H9 (cell line): ENCODE measurements at regions not wholly inside any gene's neighbourhood (a gene's known extent, or its start where the extent isn't known, plus 50 kb on each side); places are given as distances from the start of the nearest gene placed in this dataset.

Experiments
- DNase-seq: peaks from one replicate; pipeline ENCODE4 v3.0.0-alpha.2; 2017
- H2AFZ ChIP-seq: one replicate; pipeline ENCODE4 v1.6.1; 2013; ENCODE audit warnings: mild to moderate bottlenecking, low read length, control low read depth, moderate library complexity
- H2AK5ac ChIP-seq: 2 replicates; pipeline ENCODE4 v1.6.1; 2013; ENCODE audit warnings: low read length, control low read depth, mixed read lengths; ENCODE audit not compliant: insufficient read length
- H2BK120ac ChIP-seq: one replicate; pipeline ENCODE4 v1.6.1; 2013; ENCODE audit warnings: low read depth, mild to moderate bottlenecking, low read length, control low read depth, inconsistent platforms; ENCODE audit not compliant: poor library complexity, severe bottlenecking
- H2BK12ac ChIP-seq: 2 replicates; pipeline ENCODE4 v1.6.1; 2013; ENCODE audit warnings: low read length, control low read depth, mixed read lengths, low read depth; ENCODE audit not compliant: insufficient read length
- H2BK15ac ChIP-seq: 2 replicates; pipeline ENCODE4 v1.6.1; 2013; ENCODE audit warnings: low read depth, low read length, control low read depth
- H2BK20ac ChIP-seq: one replicate; pipeline ENCODE4 v1.6.1; 2013; ENCODE audit warnings: low read depth, mild to moderate bottlenecking, low read length, control low read depth, inconsistent platforms; ENCODE audit not compliant: poor library complexity, severe bottlenecking
- H2BK5ac ChIP-seq: 2 replicates; pipeline ENCODE4 v1.6.1; 2013; ENCODE audit warnings: low read length, control low read depth, mixed read lengths; ENCODE audit not compliant: insufficient read length
- H3K14ac ChIP-seq: 2 replicates; pipeline ENCODE4 v1.6.1; 2013; ENCODE audit warnings: low read length, control low read depth; ENCODE audit not compliant: insufficient read depth
- H3K18ac ChIP-seq: 2 replicates; pipeline ENCODE4 v1.6.1; 2013; ENCODE audit warnings: low read depth, mild to moderate bottlenecking, mixed read lengths, low read length, control low read depth; ENCODE audit not compliant: insufficient read length
- H3K23ac ChIP-seq: 2 replicates; pipeline ENCODE4 v1.6.1; 2013; ENCODE audit warnings: low read length, control low read depth, mixed read lengths, low read depth; ENCODE audit not compliant: insufficient read length
- H3K23me2 ChIP-seq: 2 replicates; pipeline ENCODE4 v1.6.1; 2013; ENCODE audit warnings: low read depth, mild to moderate bottlenecking, mixed read lengths, low read length, control low read depth; ENCODE audit not compliant: insufficient read length, poor library complexity, severe bottlenecking
- H3K27ac ChIP-seq: 2 replicates; pipeline ENCODE4 v1.5.1; 2013; ENCODE audit warnings: low read length, control low read depth, mixed read lengths, low read depth; ENCODE audit not compliant: insufficient read length
- H3K27me3 ChIP-seq: 2 replicates; pipeline ENCODE4 v1.6.1; 2013; ENCODE audit warnings: low read length, control low read depth, inconsistent platforms; ENCODE audit not compliant: insufficient read depth
- H3K4ac ChIP-seq: 2 replicates; pipeline ENCODE4 v1.6.1; 2013; ENCODE audit warnings: low read depth, mild to moderate bottlenecking, control low read depth, inconsistent platforms, low read length, moderate library complexity
- H3K4me1 ChIP-seq: 2 replicates; pipeline ENCODE4 v1.6.1; 2013; ENCODE audit warnings: low read length, control low read depth, inconsistent platforms; ENCODE audit not compliant: insufficient read depth
- H3K4me2 ChIP-seq: 2 replicates; pipeline ENCODE4 v1.6.1; 2013; ENCODE audit warnings: low read length, control low read depth, mixed read lengths; ENCODE audit not compliant: insufficient read length, insufficient read depth
- H3K56ac ChIP-seq: 2 replicates; pipeline ENCODE4 v1.6.1; 2013; ENCODE audit warnings: low read depth, mild to moderate bottlenecking, mixed read lengths, low read length, control low read depth; ENCODE audit not compliant: insufficient read length
- H3K79me1 ChIP-seq: 2 replicates; pipeline ENCODE4 v1.6.1; 2013; ENCODE audit warnings: low read depth, mild to moderate bottlenecking, moderate library complexity, low read length, control low read depth, inconsistent platforms; ENCODE audit not compliant: insufficient read depth, poor library complexity, severe bottlenecking
- H3K79me2 ChIP-seq: 2 replicates; pipeline ENCODE4 v1.6.1; 2013; ENCODE audit warnings: low read length, control low read depth, inconsistent platforms; ENCODE audit not compliant: insufficient read depth
- H3K9ac ChIP-seq: 2 replicates; pipeline ENCODE4 v1.6.1; 2013; ENCODE audit warnings: low read length, control low read depth, mixed read lengths; ENCODE audit not compliant: insufficient read length; ENCODE audit errors: extremely low read depth
- H3K9me3 ChIP-seq: one replicate; pipeline ENCODE4 v1.6.1; 2013; ENCODE audit warnings: low read depth, low read length, inconsistent platforms; ENCODE audit not compliant: control insufficient read depth
- H3T11ph ChIP-seq: one replicate; pipeline ENCODE4 v1.6.1; 2013; ENCODE audit warnings: mild to moderate bottlenecking, low read length, control low read depth, inconsistent platforms
- H4K20me1 ChIP-seq: one replicate; pipeline ENCODE4 v1.6.1; 2013; ENCODE audit not compliant: control insufficient read depth, insufficient read length, insufficient read depth
- H4K5ac ChIP-seq: 2 replicates; pipeline ENCODE4 v1.6.1; 2013; ENCODE audit warnings: low read depth, mild to moderate bottlenecking, mixed read lengths, low read length, control low read depth; ENCODE audit not compliant: insufficient read length
- H4K8ac ChIP-seq: replicated peaks from 2 replicates; pipeline ENCODE4 v1.6.1; 2013; ENCODE audit warnings: low read length, control low read depth, mixed read lengths, low read depth; ENCODE audit not compliant: insufficient read length
- H4K91ac ChIP-seq: 2 replicates; pipeline ENCODE4 v1.6.1; 2013; ENCODE audit warnings: low read depth, mild to moderate bottlenecking, moderate library complexity, mixed read lengths, low read length, control low read depth; ENCODE audit not compliant: insufficient read length
- H3K27ac Mint-ChIP-seq, 3 experiments: 2 replicates in 2 of 3; 3 replicates in 1 of 3; pipeline ENCODE4 v1.8.0; 2020 to 2021; ENCODE audit warnings: mixed read lengths in 3 of 3, mild to moderate bottlenecking in 1 of 3, moderate library complexity in 1 of 3
- H3K27me3 Mint-ChIP-seq: 2 replicates; pipeline ENCODE4 v1.8.0; 2021; ENCODE audit warnings: low read depth, mild to moderate bottlenecking, moderate library complexity, mixed read lengths
- H3K36me3 Mint-ChIP-seq, 3 experiments: 2 replicates in 2 of 3; 3 replicates in 1 of 3; pipeline ENCODE4 v1.8.0; 2020 to 2021; ENCODE audit warnings: low read depth in 3 of 3, mixed read lengths in 3 of 3; ENCODE audit not compliant: insufficient read depth in 1 of 3
- H3K4me1 Mint-ChIP-seq, 2 experiments: 2 replicates each; pipeline ENCODE4 v1.8.0; 2020; ENCODE audit warnings: mixed read lengths in 2 of 2
- H3K4me3 Mint-ChIP-seq, 2 experiments: 2 replicates in 1 of 2; 3 replicates in 1 of 2; pipeline ENCODE4 v1.8.0; 2020 to 2021; ENCODE audit warnings: mild to moderate bottlenecking in 2 of 2, mixed read lengths in 2 of 2, moderate library complexity in 1 of 2
- H3K9me3 Mint-ChIP-seq, 2 experiments: 2 replicates in 1 of 2; 3 replicates in 1 of 2; pipeline ENCODE4 v1.8.0; 2020; ENCODE audit warnings: mild to moderate bottlenecking in 2 of 2, mixed read lengths in 2 of 2, moderate library complexity in 1 of 2
- WGBS: extraction: QIAGEN DNeasy Blood & Tissue Kit; methylation state at CpG from one replicate; pipeline ENCODE4 v1.1.7; 2013; ENCODE audit warnings: missing lambda C conversion rate, low lambda C conversion rate, mixed read lengths; ENCODE audit not compliant: insufficient read length; ENCODE audit errors: extremely low coverage; 5-methylcytosine and 5-hydroxymethylcytosine counted together
- TF ChIP-seq, protein P1 (sequence below): fragments of 200-600 bp; sonication (generic); conservative IDR thresholded peaks from 3 replicates; pipeline ENCODE4 v1.8.0; 2021; ENCODE audit warnings: antibody characterized with exemption, mild to moderate bottlenecking

DNA sequence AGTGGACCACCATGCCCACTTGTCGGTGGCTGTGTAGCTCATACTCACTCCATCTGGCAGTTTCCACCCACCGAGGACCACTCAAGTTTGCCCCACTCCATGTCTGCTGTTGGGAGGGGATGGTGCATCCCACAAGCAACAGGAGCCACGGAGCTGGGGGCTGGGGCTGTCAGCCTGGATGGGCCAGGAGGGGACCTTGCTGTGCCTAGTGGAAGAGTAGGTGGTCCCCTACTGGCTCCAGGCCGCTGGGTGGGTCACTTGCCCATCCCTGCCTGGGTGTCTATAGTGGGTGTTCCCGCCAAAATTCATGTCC is 57.0 kb downstream of the SMIM38 start:
- H3K23me2 ChIP-seq: no peaks in the 10 kb centered on the region
- H3K56ac ChIP-seq: no peak overlapping the region
- no peak overlapping the region for H2BK15ac ChIP-seq
- H2BK12ac ChIP-seq: no peak overlapping the region
- Mint-ChIP-seq H3K4me3 (no peak overlapping the region), H3K27me3 (peaks cover 13% of the 10 kb centered on the region), H3K4me1 (peaks cover 0 to 6% of the 10 kb centered on the region in 2 experiments; a peak in 2 of 4 replicates), H3K36me3 (no peaks in the 10 kb centered on the region; a peak in 1 of 7 replicates), H3K27ac (peak overlapping the region in 1 of 3 experiments; percentile 65; a peak in 1 of 7 replicates), H3K9me3 (peaks cover 0 to 3% of the 10 kb centered on the region in 2 experiments; a peak in 3 of 5 replicates)
- no peaks in the 10 kb centered on the region for H3K27me3 ChIP-seq
- H4K20me1 ChIP-seq: no peaks in the 10 kb centered on the region
- no peak overlapping the region for H3K9ac ChIP-seq
- H3K79me1 ChIP-seq: no peaks in the 10 kb centered on the region
- no peak overlapping the region for H2BK20ac ChIP-seq
- no CpG with 5 or more reads among the region's 5 CpGs for WGBS
- no peaks in the 10 kb centered on the region for H3K9me3 ChIP-seq
- no peak overlapping the region for H3T11ph ChIP-seq
- H3K79me2 ChIP-seq: no peaks in the 10 kb centered on the region
- H3K4me2 ChIP-seq: no peak overlapping the region
- no peak overlapping the region; the same call in 1 of the 2 replicates for H3K14ac ChIP-seq
- H3K27ac ChIP-seq: no peak overlapping the region
- no peak overlapping the region for H4K5ac ChIP-seq
- no peak overlapping the region for H3K4ac ChIP-seq
- H3K18ac ChIP-seq: no peak overlapping the region
- no peak overlapping the region for H2BK120ac ChIP-seq
- H2BK5ac ChIP-seq: no peak overlapping the region
- no peak overlapping the region for H3K23ac ChIP-seq
- no peak overlapping the region for H4K8ac ChIP-seq
- H4K91ac ChIP-seq: no peak overlapping the region
- no peaks in the 10 kb centered on the region for H3K4me1 ChIP-seq
- H2AK5ac ChIP-seq: no peak overlapping the region
- DNase-seq: no peak
- no peak overlapping the region for H2AFZ ChIP-seq
- TF ChIP-seq, protein P1, sequence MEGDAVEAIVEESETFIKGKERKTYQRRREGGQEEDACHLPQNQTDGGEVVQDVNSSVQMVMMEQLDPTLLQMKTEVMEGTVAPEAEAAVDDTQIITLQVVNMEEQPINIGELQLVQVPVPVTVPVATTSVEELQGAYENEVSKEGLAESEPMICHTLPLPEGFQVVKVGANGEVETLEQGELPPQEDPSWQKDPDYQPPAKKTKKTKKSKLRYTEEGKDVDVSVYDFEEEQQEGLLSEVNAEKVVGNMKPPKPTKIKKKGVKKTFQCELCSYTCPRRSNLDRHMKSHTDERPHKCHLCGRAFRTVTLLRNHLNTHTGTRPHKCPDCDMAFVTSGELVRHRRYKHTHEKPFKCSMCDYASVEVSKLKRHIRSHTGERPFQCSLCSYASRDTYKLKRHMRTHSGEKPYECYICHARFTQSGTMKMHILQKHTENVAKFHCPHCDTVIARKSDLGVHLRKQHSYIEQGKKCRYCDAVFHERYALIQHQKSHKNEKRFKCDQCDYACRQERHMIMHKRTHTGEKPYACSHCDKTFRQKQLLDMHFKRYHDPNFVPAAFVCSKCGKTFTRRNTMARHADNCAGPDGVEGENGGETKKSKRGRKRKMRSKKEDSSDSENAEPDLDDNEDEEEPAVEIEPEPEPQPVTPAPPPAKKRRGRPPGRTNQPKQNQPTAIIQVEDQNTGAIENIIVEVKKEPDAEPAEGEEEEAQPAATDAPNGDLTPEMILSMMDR: no peak
